NCI-H2227 treated with DMSO at 0.1 percent for 48 hours (cell line): ENCODE measurements at regions not wholly inside any gene's neighbourhood (a gene's known extent, or its start where the extent isn't known, plus 50 kb on each side); places are given as distances from the start of the nearest gene placed in this dataset.
"Not testable (repeated sequence)": the region's sequence is repeated elsewhere in the genome, so short reads cannot be mapped to it uniquely, and the experiment has no call there.

Experiments used
- DNase-seq: peaks from one replicate; lab custom pipeline; 2025; lab: John Stamatoyannopoulos, UW

GRCh38 chr17:51435171-51435552 is 174.8 kb downstream of the UTP18 start:
- DNase-seq: no peak

- peak; percentile 34 for DNase-seq
Observed at GRCh38 chr17:51435641-51436091, 175.3 kb downstream of the UTP18 start.

DNA sequence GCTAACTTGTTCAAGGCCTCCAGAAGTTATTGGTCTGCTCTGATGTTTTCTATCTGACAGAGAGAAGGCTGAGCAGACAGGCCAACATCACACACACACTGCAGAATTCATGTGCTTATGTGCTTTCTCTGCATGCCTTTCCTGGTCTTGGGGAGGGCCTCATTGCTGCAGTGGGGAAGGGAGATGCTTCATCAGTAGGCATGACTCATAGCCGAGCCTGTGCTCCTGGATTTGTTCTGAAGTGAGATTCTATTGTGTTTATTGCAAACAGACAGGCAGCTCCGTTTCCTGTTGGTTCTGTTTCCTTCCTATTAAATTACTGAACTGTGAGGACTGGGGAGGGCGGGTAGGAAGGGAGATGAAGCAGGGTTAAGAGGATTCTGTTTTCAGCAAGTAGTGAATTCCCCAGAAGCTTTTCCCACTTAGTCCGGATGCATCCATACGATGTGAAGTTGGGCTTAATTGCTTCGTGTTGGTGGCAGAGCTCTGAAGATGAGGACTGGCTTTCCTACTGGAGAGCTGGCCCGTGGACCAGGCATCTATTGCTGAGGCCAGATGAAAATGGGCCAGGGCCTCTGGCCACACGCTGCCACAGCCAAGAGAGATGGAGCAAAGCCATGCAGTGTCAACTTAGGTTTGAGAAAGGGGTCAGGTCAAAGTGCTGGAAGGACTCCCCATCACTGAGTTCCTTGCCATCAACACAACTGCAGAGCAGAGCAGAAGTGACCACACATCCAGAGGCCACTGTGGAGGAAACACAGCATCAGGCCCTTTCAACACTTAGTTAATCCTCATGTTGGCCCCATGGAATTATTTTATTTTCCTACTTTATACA is 179.3 kb downstream of the UTP18 start:
- DNase-seq: no peak

DNA sequence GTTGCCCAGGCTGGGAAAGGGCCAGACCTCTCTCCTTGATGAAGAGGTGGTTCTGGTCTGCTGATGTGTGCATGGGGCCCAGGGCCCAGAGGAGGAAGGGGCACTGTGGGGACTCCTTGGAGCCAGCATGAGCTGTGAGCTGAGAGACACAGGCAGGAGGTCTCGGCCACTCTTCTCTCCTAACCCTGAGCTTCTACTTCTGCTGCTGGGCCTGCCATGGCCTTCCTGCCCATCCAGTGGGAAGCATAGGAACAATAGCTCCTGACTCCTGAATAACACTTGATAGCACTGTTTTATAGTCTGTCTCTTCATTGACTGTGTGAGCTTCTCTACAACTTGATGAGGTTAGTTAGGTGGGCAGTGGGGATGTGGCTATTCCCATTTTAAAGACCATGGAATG is 181.1 kb downstream of the UTP18 start:
- no peak for DNase-seq

DNA sequence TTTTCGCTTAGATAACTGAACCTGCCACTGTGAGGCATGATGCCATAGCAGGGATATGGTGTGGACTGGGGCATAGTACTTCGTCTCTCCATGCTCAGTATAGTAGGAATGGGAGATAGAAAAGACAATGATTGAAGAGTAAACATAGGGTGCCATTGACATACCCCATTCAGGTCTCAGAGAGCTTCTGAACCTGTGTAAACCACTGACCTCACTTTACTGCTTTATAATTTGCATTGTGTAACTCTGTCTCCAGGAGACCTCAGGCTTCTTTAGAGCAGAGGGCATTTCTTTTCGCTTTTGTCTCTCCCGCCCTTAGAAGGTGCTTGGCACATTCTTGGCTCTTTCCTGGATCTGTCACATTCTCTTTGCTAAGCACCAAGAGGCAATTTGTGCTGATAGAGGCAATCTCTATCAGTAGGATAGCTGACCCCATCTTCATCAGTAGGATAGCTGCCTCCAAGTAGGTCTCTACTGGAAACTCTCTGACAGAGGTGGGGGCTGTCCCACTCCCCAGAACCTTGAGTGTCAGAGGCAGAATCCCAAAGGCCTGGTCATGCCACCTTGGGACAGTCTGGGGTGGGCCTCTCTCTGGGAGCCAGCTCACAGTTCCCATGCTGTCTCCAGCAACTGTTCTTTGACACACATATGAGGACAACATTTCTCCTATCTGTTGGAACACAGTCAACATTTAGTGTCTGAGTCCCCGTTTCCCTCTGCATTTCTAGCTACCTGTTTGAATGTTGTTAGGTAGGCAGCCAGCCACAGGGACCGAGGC is 181.9 kb downstream of the UTP18 start:
- no peak for DNase-seq

GRCh38 chr17:51443646-51444045 is 183.3 kb downstream of the UTP18 start:
- no peak for DNase-seq

DNA sequence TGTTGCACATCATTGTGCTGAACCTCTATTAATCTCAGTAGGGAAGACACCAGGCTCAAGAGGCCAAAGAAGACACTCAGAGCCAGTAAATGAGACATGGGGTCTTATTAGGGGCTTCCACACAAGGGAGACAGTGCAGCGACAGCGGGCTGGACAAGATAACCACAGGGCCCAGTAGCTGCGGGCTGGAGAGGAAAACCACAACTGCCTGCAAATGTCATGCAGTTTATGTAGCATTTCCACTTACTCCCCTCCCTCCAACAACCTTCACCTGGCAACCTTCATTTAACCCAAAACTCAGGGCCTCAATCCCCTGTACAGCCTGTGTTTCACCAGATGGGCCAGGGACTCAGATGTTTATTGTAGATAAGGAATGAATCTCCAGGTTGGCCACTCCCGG is 185.6 kb downstream of the UTP18 start:
- DNase-seq: no peak

- no peak for DNase-seq
Observed at GRCh38 chr17:51454456-51454978, 194.2 kb downstream of the UTP18 start.

DNA sequence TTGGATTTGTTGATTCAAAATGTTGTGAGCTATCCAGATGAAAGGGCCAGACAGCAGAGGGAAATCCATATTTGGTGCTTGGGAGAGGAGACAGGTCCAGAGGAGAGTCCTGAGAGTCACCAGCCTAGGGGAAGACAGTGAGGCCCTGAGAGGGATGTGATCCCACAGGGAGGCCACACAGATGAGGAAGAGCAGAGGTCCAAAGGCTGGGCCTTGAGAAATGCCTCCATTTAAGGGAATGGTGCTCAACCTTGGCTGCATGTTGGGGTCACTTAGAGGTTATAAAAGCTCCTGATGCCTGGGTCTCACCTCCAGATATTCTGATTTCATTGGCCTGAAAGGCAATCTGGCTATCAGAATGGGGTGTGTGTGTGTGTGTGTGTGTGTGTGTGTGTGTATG is 194.9 kb downstream of the UTP18 start:
- no peak for DNase-seq

DNA sequence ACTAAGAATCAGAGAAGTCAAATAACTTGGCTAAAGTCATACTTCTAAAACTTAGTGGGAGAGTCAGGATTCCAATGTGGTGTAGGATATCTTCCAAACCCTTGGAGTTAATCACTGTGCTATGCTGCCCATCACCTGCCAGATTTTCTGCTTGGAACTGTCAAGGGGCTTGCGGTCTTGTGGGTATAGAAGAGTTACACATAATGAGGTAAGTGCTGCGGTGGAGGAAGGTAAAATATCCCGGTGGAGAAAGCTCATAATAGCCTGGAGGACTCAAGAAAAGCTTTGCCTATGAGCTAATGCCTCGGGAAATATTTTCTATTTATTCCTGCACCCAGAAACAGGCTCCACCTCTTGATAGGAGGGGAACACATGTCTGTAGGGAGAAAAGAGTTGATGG is 195.6 kb downstream of the UTP18 start:
- no peak for DNase-seq

DNA sequence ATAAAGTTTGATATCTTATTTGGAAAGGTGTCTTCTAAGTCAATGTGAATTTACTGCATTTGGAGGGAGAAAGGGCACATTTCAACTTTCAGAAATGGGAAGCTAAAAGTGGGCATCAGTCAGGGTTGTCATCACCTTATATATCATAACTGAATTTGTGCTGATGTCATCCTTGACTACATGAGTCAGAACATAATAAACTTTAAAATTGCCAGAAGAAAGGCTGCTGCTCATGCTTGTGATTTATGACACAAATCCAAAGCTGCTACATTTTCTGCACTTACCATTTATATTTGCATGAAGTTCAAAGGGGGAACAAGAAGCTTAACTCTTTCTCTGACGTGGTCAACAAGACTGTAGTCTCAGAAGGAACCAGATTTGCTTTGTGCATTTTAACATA is 196.6 kb downstream of the UTP18 start:
- no peak for DNase-seq

GRCh38 chr17:51461578-51462004 is 201.2 kb downstream of the UTP18 start:
- peak; percentile 66 for DNase-seq

DNA sequence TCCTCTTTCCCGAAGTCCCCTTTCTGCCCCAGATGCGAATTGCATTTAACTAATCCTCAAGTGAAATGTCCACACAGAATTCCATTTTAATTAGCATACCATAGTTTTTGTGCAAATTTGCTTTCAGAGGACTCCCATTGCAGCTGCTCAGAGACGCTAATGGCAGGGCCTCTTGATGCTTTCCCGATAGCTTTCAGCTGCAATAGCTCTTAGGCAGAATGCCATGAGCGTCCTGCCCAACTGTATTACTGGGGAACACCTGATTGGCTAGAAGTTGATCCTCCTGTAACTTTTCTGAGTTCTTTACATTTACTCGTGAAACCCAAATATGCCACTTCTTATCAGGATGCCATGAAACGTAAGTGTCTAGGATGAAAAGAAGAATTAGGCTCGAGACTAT is 203.0 kb downstream of the UTP18 start:
- DNase-seq: no peak

DNA sequence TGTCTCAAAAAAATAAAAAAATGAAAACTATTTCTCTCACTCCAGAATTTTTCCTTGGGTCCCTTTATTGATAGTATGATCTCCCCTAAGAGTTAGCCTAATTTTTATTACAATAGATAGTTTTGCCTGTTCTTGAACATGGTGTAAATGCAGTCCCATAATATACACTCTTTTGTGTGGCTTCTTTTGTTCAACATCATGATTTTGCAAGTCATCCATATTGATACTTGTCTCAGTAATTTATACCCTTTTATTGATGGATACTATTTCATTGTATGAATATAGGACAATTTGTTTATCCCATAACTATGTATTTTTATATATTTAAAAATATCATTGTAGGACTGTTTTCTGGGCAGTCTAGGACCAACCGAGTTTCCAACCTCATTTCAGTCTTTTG is 207.0 kb downstream of the UTP18 start:
- DNase-seq: no peak

DNA sequence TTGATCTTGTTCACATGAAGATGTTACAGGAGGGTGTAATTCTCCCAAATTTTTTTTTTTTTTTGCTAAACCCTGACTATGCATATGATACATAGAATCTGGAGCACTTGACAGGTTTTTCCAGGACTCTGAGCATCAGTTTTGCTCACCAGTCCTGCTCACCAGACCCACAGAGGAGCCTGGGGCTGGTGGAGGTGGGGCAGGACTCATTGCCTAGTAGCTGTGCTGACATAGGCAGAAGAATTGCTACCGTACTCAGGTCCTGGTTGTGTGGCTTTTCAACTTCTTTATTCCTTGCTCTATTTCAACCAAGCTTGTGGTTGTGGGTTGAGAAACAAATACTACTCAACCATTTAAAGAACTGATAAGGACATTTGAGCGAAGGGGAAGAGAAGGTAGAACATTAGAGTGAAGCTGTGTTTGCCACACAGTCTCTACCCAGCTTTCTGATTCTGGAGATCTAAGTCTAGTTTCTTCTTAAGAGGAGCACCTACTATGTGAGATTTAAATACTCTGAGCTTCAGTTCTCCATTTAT is 212.4 kb downstream of the UTP18 start:
- no peak for DNase-seq

DNA sequence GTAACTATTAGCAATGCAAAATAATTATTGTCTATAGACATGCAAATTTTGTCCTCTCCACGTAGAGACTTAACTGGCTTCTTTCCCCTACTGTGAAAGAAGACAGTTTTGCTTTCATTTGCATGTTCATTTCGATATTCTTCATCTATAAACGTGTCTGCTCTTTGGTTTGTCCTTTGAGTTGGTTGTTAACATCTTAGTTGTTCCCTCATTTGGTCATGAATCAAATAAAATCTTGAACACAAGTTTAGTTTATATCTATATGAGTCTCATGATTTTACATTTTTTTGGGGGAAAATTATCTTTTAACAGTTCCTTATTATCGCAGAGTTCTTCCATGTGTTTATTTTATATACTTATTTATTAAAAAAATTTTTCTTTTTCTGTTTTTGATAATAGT is 214.4 kb downstream of the UTP18 start:
- DNase-seq: no peak

- peak; percentile 36 for DNase-seq
Observed at GRCh38 chr17:51475730-51476129, 215.4 kb downstream of the UTP18 start.

DNA sequence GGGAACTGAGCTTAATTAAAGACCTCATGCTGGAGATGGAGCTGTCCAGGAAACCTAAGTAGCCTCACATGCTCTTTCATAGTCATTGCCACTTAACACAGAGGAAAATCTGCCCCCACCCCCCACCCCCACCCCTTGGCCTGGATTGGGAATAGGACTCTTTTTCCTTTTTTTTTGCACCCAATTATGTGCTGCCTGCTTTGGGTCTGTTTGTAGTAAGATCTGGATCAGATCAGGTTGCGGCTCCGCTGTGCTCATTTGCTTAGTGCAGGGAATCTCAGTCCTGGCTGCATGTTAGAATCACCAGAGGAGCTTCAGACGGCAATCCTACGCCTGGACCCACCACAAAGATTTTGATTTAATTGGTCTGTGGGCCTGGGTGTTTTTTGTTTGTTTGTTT is 219.0 kb downstream of the UTP18 start:
- DNase-seq: no peak

GRCh38 chr17:51481370-51481769 is 221.0 kb downstream of the UTP18 start:
- DNase-seq: no peak

DNA sequence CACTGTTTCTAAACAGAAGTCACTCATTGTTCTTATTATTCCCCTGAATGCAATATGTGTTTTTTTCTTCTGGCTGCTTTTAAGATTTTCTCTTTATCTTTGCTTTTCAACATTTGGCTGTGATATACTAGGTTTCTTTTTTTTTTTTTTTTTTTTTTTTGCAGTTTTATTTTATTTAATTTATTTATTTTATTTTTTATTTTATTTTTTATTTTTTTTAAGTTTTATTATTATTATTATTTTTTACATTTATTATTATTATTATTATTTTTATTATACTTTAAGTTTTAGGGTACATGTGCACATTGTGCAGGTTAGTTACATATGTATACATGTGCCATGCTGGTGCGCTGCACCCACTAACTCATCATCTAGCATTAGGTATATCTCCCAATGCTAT is 221.9 kb downstream of the UTP18 start:
- DNase-seq: not testable (repeated sequence)

DNA sequence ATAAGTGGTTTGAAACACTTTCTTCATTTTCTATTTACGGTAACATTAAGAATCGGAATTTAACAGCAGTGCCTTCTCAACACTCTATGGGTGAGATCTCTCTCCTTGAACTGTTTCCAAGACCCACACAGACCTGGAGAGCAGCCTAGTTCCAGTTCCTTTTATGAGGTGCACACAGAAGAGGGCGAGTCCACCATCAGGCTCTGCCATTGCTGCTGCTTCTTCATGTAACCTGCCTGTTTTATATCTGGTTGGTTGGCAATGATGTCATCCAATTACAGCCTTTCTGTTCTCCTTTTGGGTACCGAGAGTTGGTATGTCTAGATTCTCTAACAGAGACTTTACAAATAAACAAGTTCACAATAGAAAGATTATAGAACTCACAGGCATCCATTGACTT is 225.7 kb downstream of the UTP18 start:
- no peak for DNase-seq

- no peak for DNase-seq
Observed at GRCh38 chr17:51486885-51487520, 226.7 kb downstream of the UTP18 start.
